ENCODE measurements at regions not wholly inside any gene's neighbourhood (a gene's known extent, or its start where the extent isn't known, plus 50 kb on each side); places are given as distances from the start of the nearest gene placed in this dataset.

GRCh38 chr2:220855296-220855695 lies 716.8 kb downstream of the EPHA4 start:
- no peak for DNase-seq (ENCODE audit: low spot score)
- ATAC-seq: no peak

More at GRCh38 chr2:220855296-220855695, 716.8 kb downstream of the EPHA4 start:
- TF ChIP-seq CREM (CRISPR knock-in tag; IDR thresholded peaks at IDR 0.05) (no peak), CTCF (IDR thresholded peaks at IDR 0.05) (no peak), EMX1 (CRISPR knock-in tag; IDR thresholded peaks at IDR 0.05) (no peak), AFF4 (CRISPR knock-in tag; IDR thresholded peaks at IDR 0.05; ENCODE audit: borderline replicate concordance) (no peak), JAZF1 (CRISPR knock-in tag; IDR thresholded peaks at IDR 0.05) (no peak), OVOL2 (CRISPR knock-in tag; IDR thresholded peaks at IDR 0.05; ENCODE audit: borderline replicate concordance) (no peak), IRF1 (CRISPR knock-in tag; IDR thresholded peaks at IDR 0.05) (no peak), CDX4 (CRISPR knock-in tag; IDR thresholded peaks at IDR 0.05; ENCODE audit: borderline replicate concordance) (no peak), MAX (CRISPR knock-in tag; IDR thresholded peaks at IDR 0.05) (no peak), GRHL2 (CRISPR knock-in tag; IDR thresholded peaks at IDR 0.05; ENCODE audit: insufficient replicate concordance, severe bottlenecking) (no peak), ATF2 (CRISPR knock-in tag; IDR thresholded peaks at IDR 0.05; ENCODE audit: borderline replicate concordance, low read depth) (no peak), SP1 (CRISPR knock-in tag; conservative IDR thresholded peaks at IDR 0.05) (no peak)
- no peak overlapping the region for H3K4me3 Mint-ChIP-seq
- POLR2A ChIA-PET: no interaction called here
- CTCF ChIA-PET: no interaction called here
- no peaks in the 10 kb centered on the region for H3K36me3 Mint-ChIP-seq
- peaks cover 24% of the 10 kb centered on the region for H3K4me1 Mint-ChIP-seq
- H3K27me3 Mint-ChIP-seq (ENCODE audit: low read depth): peaks cover 4% of the 10 kb centered on the region; the same call in 1 of the 2 replicates
- H3K9me3 Mint-ChIP-seq: 0 out of 2 replicates have a peak, but pooled peaks cover 5% of the 10 kb centered on the region
- no peak overlapping the region for H3K27ac Mint-ChIP-seq

Data from WTC11 (cell line).